ENCODE measurements at regions not wholly inside any gene's neighbourhood (a gene's known extent, or its start where the extent isn't known, plus 50 kb on each side); places are given as distances from the start of the nearest gene placed in this dataset.
"Not testable (repeated sequence)": the region's sequence is repeated elsewhere in the genome, so short reads cannot be mapped to it uniquely, and the experiment has no call there.

DNA sequence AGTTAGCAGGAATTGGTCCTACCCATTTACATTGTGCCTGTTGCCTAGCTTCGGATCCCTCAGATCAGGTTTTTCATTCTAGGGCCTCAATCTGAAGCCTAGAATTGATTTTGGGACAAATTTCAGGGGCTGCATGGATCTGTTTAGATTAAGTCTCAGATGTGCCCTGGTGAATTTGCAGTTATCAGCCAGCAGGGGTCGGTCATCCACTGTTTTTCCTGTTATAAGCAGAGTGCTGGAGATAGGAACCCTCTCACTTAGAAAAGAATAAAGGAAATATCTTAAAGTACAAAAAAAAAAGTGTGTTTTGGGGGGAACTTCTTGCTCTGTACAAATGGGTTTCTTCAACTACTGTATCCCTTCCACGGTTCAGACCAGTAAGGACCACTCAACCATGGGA is 212.5 kb downstream of the BCHE start:
- no peak for DNase-seq

DNA sequence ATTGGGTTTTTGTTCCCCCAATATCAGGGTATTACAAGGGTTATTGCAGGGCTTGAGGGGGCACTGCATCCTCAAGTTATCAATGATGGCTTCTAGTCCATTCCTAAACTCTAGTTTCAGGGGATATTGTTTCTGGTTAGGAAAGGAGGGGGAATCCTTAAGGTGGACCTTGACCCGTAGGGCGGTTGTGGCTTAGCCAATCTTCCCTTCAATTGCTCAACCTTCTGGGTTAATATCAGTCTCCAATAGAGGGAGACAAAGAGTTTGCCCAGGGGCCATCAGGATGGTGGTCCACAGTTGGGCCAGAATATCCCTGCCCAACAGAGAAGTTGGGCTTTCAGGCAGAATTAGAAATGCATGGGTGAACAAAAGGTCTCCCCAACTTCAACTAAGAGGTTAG is 214.9 kb downstream of the BCHE start:
- DNase-seq, result no peak

DNA sequence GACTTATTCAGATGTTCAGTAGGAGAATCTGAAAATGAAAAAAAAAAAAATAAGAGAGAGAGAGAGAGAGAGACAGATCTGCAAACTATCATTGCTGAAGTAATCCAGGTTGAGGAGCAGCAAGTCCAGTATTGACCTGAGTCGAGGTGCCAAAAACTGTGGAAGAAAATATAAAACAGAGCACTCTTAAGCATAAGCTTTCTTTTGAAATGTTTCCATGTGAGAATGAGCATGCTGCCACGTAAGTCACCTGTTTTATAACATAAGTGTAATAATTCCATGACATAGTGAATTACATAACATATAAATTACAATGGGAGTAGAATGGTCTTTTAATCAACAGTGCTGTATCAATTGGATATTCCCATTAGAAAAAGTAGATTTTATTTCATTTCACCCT is 218.2 kb downstream of the BCHE start:
- no peak for DNase-seq

DNA sequence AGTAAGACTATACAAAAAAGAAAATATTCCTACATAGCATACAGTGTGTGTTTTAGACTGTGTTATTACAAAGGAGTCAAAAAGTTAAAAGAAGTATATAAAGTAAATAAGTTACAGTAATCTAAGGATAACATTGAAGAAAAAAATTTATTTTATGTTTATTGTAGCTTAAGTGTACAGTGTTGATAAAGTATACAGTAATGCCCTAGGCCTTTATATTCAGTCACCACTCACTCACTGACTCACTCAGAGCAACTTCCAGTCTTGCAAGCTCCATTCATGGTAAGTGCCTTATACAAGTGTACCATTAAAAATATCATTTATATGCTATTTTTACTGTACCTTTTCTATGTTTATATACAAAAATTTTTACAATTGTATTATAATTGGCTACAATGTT is 220.1 kb downstream of the BCHE start:
- no peak for DNase-seq

DNA sequence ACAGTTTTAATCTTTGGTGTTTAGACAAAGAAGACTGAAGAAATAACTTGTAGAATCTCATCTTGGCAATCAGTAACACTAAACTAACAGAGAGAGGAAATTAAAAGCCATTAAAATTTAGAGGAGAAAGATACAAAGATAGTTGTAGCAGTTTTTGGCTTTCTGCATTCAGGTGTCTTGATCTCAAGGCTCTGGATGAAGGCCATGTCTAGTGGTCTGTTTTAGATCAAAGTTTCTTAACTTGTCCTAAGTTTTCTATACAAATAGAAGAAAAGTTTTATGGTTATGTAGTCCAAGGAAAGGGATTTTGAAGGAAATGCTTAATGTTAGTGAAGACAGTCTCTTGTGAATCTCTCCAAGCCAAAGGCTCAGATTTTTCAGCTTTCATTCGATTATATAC is 222.9 kb downstream of the BCHE start:
- DNase-seq, result no peak

DNA sequence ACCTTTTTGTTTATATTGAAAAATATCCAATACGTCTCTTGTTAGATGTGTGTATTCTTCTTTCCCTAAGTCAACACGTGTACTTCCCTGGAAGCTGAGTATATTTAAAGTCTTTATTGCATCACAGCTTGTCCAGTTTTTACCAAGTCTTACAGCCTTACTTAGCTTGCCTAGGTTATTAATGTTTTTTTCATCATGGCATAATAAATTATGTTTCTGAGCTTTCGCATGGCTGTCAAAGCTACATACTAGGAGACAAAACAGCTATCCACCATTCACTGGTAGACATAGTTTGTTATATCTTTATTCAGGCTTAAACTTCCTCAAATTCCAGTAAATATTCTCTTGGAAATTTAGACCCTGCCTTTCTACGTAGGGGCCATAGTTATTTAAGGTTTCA is 224.2 kb downstream of the BCHE start:
- DNase-seq, result no peak

DNA sequence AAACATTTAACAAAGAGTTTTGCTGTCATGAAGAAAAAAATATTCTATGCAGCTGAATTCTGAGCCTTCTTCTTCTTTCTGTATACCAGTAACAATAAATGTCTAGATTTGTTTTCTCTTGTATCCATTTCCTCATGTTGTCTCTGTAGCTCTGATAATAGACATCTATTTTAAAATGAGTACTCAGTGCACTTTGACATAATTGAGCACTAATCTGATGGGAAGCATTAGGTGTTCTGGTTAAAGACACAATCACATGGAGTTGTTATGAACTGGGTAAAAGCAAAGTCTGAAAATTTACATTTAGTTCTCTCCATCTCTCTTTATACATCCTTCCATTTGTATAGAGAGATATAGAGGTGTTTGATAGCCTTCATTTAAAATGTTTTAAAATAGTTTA is 230.0 kb downstream of the BCHE start:
- DNase-seq, result no peak

DNA sequence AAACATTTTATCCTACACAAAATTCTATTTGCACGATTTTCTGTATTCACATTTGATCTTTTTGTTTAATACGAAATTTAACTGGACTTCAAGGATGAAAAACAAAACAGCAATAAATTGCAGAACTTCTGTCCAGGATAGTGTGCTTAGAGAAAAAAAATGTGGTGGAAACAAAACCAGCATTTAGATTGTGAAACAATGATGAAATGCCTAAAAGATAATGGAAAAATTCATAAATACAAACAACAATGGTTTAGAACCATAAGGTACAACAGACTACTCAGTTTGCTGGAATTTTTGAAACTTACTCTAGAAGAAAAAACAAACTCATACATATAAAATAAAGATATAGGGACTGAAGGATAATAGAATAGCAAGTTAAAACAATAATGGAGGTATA is 234.0 kb downstream of the BCHE start:
- DNase-seq, result no peak

DNA sequence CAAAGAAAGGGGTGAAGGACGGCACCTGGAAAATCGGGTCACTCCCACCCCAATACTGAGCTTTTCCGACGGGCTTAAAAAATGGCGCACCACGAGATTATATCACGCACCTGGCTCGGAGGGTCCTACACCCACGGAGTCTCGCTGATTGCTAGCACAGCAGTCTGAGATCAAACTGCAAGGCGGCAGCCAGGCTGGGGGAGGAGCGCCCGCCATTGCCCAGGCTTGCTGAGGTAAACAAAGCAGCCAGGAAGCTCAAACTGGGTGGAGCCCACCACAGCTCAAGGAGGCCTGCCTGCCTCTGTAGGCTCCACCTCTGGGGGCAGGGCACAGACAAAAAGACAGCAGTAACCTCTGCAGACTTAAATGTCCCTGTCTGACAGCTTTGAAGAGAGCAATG is 264.7 kb downstream of the BCHE start:
- DNase-seq, result not testable (repeated sequence)

DNA sequence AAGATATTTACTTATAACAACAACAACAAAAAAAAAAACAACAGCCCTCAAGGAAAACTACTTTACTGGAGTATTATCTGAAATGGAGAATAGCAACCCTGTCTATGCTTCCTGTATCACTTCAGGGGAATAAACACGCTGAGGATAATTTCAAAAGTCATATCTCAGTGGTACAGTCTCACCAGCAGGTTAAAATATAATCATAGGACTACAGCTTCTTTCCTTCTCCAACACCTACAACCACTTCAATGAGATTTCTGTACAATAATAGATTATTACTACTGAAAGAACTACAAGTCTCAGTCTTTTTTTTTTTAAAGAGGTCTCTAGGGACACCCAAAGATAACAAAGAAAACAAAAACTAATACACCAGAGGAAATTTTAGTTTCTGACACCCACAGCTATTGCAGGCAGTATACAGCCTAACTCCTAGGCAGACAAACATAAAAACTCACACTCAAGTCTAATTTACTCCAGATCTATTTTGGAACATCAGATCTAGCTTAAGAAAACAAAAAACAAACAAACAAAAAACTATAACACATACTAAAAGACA is 268.2 kb downstream of the BCHE start:
- no peak for DNase-seq

DNA sequence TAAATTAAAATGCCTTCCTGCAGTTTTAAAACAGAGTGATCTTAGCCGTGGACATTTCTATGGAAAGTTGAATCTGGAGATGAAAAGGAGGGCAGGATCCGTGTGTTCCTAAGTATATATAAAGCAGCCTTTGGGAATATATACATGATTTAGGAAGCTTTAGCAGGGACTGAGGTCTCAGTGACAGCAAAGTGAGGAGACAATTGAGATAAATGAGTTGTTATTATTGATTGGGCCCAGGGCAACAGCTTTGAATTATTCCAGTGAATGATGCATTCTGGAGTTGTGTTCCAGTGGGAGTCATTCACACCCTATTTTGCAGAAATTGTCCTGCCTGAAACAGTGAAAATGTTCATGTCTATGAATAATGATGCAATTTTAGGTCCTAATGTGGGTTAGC is 281.4 kb downstream of the BCHE start:
- DNase-seq, result no peak

DNA sequence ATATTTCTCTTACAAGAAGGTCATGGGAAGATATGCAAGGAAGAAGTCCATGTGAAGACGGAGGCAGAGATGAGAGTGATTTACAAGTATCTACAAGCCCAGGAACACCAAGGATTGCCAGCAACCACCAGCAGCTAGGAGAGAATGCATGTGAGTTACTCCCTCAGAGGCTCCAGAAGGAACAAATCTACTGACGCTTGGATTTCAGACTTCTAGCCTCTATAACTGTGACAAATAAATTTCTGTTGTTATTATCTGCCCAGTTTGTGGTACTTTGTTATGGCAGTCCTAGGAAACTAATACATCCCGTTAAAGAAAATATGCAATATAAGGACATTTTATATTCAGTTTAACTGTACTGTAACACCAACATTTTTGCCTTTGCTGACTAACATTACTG is 283.9 kb downstream of the BCHE start:
- no peak for DNase-seq

DNA sequence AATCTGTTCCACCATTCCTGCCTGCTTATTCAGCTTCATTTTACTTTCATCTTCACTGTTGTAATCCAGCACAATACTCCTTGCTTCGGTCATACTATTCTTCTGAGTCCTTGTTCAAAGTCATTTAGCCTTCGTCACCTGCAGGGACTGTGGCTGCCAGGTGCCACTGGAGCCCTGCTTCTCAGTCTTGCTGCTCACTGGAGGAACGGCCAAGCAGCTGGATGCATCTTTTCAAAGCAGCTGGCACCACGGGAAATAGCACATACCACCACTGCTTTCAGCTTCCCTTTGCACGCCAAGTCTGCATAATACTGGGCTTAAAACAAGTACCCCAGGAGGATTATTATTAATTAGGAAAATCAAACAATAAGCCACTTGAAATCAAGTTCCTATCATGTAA is 287.6 kb downstream of the BCHE start:
- no peak for DNase-seq

DNA sequence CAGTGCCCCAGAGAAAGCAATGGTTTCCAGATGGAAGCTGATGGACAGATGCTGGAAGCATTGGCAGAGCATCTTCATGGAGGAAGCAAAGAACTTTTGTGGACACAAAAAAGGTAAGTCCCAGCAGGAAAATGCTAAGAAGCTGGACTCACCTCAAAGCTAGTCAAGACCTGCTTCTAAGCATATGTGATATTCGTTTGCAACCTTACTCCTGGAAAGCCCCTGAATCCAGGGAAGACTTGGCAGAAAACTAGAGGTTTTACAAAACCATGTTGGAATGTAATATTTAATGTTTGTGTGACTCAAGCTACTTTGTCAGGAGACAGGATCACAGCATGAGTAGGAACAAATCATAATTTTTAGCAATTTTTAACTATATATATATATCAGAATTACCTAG is 288.2 kb downstream of the BCHE start:
- no peak for DNase-seq

DNA sequence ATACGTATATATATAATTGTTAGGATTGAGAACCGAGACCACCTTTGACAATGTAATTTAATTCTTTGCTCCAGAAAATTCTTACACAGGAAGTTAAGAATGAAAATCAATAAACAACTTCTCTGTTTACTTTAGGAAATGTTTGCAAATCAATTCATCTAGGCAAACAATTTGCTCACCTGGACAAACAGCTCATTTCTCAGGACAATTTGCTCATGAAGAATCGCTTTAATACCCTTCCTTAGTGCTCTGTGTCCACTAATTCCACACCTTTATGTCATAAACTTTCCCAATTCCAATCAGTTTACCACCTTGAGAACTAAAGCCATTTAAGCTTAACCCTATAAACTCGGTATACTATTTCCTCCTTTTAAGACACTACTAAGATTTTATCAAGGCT is 292.2 kb downstream of the BCHE start:
- no peak for DNase-seq

DNA sequence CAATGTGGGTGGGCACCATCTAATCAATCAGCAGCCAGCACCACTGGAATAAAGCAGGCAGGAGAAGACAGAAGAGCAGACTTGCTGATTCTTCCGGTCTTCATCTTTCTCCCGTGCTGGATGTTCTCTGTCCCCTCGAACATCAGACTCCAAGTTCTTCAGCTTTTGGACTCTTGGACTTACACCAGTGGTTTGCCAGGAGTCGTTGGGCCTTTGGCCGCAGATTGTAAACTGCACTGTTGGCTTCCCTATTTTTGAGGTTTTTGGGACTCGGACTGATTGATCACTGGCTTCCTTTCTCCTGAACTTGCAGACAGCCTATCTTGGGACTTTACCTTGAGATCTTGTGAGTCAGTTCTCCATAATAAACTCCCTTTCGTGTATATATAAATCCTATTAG is 292.8 kb downstream of the BCHE start:
- DNase-seq, result no peak

DNA sequence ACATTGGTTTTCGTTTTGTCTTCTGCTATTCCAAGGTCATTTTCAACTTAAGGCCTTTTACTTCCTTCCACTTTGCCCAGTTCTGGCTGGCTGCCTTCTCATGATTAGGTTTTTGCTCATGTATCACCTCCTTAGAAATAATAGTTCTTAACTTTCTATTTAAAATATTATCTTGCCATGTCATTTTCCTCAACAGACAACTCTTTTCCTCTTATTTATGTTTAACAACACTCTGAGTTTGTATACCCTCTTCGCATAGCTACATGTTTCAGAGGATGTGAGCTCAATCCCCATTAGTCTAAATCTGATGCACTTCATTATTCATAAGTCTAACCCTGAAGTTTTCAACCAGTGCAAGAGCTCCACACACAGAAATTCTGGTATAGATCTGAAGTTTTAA is 299.1 kb downstream of the BCHE start:
- no peak for DNase-seq

DNA sequence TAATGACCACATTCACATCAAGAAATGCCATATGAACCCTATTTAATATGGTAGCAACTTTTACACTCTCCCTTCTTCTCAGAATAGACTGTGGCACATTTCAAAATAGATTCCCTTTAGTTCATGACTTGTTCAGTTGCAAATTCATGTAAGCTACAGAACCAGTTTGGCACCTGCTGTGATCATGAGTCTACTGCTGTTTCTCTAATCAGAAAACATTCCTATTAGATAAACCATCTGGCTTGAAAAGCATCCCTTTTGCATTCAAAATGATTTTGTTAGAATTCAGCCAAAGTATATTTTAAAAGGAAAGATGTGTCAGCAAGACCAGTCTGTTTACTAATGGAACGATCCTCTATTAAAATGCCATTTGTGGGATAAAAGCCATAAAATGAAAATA is 304.4 kb downstream of the BCHE start:
- DNase-seq, result no peak

DNA sequence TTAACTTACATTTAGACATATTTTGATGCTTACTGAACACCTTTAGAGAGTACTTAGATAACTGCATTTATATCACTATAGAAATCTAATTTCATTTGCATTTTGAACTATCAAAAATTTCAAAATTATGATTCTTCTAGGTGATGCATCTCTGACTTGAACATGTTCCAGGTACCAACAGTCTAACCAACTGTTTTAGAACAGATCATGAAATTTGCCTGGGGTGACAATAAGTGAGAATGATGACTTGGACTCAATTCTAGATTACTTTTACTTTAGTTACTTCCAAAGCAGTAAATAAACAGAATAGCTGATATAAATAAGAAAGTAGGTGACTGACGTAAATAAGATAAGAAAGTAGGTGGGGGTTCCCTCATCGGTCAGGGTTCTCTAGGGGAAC is 307.8 kb downstream of the BCHE start:
- DNase-seq, result no peak

DNA sequence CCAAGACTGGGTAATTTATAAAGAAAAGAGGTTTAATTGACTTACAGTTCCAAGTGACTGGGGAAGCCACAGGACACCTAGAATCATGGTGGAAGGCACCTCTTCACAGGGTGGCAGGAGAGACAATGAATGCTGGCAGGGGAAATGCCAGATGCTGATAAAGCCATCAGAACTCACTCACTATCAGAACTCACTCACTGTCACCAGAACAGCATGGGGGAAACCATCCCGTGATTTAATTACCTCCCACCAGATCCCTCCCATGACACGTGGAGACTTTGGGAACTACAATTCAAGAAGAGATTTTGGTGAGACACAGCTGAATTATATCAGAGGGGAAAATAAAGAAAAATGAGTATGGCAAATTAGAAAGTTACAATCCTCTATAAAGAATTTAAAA is 310.9 kb downstream of the BCHE start:
- DNase-seq, result no peak

DNA sequence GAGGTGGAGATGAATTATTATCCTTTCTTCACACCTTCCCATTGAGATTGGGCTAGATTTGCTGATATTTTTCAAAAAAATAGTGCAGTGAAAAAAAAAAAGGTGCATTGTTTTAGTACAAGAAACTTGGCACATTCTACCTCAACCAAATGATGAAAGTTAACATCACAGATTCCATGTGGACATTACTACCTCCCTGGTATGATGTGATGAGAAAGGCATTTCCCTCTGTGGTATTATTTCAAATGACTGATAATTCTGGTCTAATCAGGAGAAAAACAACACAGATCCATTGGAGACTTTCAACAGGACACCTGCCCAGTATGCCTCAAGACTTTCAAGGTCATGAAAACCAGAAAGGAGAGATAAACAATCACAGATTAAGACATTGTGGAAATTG is 313.4 kb downstream of the BCHE start:
- DNase-seq, result peak; percentile 11 to 26

DNA sequence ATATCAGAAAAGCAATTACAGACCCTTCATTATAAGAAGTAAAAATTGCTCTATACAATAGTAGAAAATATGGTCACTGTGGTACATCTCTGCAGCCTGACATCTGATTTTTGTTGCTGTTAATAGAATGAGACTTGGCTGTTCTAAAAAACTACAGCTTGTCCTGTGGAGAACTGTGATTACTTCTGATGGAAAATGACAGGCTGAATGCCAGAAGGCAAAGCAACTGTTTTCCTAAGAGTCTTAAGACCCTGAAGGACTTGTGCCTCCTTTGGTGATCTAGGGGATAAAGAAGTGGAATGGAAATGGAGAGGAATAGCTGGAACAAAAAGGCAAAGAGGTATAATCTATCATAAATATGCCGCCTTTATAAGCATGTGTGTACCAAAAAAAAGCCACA is 314.8 kb downstream of the BCHE start:
- DNase-seq, result no peak

DNA sequence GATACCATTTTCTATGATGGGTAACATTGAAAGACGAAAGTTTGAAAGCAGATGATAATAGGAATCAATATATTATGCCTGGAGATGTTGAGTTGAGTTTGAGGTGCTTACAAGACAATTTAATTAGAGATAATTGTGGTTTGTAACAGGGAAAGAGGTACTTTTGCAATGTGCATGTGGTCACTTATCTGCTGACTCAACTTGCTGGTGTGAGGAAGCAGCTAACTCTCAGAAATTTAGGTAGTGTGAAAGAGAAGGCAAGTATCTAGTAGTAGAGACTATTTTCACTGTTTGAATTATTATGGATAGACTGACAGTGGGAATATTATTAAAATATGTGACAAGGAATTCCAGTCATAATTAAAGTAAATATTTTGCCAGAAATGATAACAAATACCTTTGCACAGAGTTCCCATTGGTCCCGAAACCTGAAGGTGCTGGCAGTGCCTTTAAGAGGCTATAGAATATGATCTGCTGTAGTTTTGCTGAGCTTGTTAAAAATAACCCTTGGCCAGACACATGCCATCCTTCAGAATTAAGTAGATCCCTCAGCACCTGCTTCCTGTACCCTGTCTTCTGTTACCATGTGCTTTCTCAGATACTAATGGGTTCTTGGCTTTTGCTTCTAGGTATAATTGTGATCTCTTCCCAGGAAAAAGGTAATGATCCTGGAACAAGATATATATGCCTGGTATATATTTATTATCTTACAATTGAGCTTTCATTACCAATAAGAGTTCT is 315.9 kb downstream of the BCHE start:
- DNase-seq, result no peak

DNA sequence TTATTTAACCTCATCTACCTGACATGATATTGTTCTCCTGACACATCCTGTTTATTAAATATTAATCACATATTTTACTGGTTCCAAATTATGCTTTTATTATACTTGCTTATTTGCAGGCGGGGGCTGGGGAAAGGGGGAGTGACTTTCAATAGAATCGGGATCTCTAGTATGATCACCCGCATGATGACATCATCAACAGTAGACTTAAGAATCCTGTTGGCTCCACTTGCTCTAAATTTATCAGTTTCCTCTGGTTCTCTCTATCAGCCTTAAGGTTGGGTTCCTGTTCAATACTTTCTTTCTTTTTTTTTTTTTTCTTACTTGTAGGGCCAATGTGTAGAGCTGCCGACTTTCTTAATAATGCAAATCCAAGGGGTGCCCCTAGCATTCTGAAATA is 317.5 kb downstream of the BCHE start:
- no peak for DNase-seq

DNA sequence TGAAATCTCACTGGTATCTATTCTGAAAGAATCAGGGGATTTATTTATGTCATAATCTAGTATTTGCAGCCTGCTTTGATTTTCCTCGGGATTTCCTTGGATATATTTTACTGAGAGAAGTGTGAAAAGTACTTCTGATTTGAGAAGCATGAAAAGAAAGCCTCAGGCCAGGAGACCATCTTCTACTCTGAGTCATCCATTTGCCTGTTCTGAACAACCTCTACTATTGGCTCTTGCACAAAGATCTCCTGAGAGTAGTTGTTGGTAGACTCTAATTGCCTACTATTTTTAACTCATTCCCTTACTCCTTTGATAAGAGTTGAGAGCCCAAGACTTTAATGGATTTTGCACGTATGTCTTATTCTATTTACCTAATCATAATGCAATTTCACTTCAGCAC is 318.9 kb downstream of the BCHE start:
- DNase-seq, result no peak
